ENCODE measurements at regions not wholly inside any gene's neighbourhood (a gene's known extent, or its start where the extent isn't known, plus 50 kb on each side); places are given as distances from the start of the nearest gene placed in this dataset.
"Not testable (repeated sequence)": the region's sequence is repeated elsewhere in the genome, so short reads cannot be mapped to it uniquely, and the experiment has no call there.

GRCh38 chr4:79659308-79659870 is 251.4 kb upstream of the GK2 start:
- not testable (repeated sequence) for TF ChIP-seq CTCF, POLR2A (IDR thresholded peaks at IDR 0.05)

Data from tibial nerve (tissue), 3 donors.